Endothelial cell (in vitro differentiated cells): ENCODE measurements at regions not wholly inside any gene's neighbourhood (a gene's known extent, or its start where the extent isn't known, plus 50 kb on each side); places are given as distances from the start of the nearest gene placed in this dataset.

Experiments used
- DNase-seq: peaks from one replicate; pipeline ENCODE4 v3.0.0; 2021; ENCODE audit warnings: low spot score
- H3K27ac Mint-ChIP-seq: one replicate; pipeline ENCODE4 v1.8.0; 2021; ENCODE audit warnings: mixed read lengths, inconsistent platforms; ENCODE audit not compliant: unreplicated experiment
- H3K27me3 Mint-ChIP-seq: one replicate; pipeline ENCODE4 v1.8.0; 2021; ENCODE audit warnings: mild to moderate bottlenecking, moderate library complexity, mixed read lengths, inconsistent platforms; ENCODE audit not compliant: unreplicated experiment
- H3K36me3 Mint-ChIP-seq: one replicate; pipeline ENCODE4 v1.8.0; 2021; ENCODE audit warnings: mild to moderate bottlenecking, low read depth, mixed read lengths, inconsistent platforms; ENCODE audit not compliant: unreplicated experiment
- H3K4me1 Mint-ChIP-seq: one replicate; pipeline ENCODE4 v1.8.0; 2021; ENCODE audit warnings: mild to moderate bottlenecking, mixed read lengths, inconsistent platforms; ENCODE audit not compliant: unreplicated experiment
- H3K4me3 Mint-ChIP-seq: one replicate; pipeline ENCODE4 v1.8.0; 2021; ENCODE audit warnings: mild to moderate bottlenecking, mixed read lengths, inconsistent platforms; ENCODE audit not compliant: unreplicated experiment
- H3K9me3 Mint-ChIP-seq: one replicate; pipeline ENCODE4 v1.8.0; 2021; ENCODE audit warnings: mixed read lengths, inconsistent platforms; ENCODE audit not compliant: unreplicated experiment
- TF ChIP-seq, protein P1 (sequence below): fragments of 200-600 bp; sonication (generic); IDR thresholded peaks from one replicate; pipeline ENCODE4 v1.5.0; 2021; ENCODE audit warnings: antibody characterized with exemption; ENCODE audit not compliant: unreplicated experiment

DNA sequence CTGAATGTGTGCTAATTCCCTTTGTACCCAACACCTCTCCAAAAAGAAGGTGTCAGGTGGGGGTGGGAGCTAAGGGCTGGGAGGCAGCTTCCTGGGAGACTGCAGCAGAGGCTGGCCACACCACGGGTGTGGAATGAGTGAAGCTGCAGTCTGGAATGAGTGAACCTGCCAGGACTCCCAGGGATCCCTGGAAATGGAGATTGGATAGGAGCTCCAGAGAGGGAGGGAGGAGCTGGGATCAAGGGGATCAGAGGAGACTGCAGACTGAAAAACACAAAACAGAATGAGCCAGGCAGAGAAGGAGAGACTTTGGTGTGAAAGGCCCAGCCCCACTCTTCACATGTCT, 387.0 kb upstream of the SULF2 start:
- Mint-ChIP-seq H3K27me3 (peaks cover 4% of the 10 kb centered on the region), H3K9me3 (no peaks in the 10 kb centered on the region), H3K27ac (no peak overlapping the region), H3K36me3 (no peaks in the 10 kb centered on the region), H3K4me3 (no peak overlapping the region), H3K4me1 (peaks cover 10% of the 10 kb centered on the region)
- DNase-seq: no peak
- TF ChIP-seq, protein P1, sequence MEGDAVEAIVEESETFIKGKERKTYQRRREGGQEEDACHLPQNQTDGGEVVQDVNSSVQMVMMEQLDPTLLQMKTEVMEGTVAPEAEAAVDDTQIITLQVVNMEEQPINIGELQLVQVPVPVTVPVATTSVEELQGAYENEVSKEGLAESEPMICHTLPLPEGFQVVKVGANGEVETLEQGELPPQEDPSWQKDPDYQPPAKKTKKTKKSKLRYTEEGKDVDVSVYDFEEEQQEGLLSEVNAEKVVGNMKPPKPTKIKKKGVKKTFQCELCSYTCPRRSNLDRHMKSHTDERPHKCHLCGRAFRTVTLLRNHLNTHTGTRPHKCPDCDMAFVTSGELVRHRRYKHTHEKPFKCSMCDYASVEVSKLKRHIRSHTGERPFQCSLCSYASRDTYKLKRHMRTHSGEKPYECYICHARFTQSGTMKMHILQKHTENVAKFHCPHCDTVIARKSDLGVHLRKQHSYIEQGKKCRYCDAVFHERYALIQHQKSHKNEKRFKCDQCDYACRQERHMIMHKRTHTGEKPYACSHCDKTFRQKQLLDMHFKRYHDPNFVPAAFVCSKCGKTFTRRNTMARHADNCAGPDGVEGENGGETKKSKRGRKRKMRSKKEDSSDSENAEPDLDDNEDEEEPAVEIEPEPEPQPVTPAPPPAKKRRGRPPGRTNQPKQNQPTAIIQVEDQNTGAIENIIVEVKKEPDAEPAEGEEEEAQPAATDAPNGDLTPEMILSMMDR: no peak

DNA sequence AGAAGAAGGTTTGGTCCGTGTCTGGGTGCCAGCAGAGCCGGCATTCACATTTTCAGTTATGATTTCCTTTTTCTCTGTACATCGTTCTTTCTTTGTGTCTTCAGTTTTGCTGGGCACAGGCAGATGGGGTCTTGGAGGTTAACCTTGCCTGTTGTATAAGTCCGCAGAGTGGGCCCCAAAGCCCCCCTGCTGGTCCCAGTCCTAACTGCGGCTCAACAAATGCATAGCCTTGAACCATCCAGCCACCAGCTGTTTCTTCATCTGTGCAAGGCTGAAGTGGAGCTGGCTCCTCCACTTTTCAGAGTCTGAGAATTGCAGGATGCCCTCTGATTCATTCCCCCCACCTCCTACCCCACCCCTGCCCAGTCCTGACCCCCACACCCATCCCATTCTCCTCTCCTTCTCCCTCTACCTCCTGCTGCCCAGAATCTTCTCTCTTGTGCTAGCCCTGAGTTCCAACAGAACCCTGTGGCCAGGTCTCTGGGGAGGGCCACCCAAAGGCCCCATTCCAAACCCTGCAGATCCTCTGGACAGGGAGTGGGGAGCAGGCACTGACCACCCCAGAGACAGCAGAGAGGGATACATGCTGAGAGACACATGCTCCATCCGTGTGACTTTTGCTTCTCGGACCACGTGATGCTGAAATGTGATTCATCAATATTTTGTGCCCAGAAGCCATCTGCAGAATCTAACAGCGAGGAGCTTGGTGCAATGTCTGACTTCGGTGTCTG, 386.5 kb upstream of the SULF2 start:
- H3K4me1 Mint-ChIP-seq: peaks cover 10% of the 10 kb centered on the region
- peaks cover 4% of the 10 kb centered on the region for H3K27me3 Mint-ChIP-seq

GRCh38 chr20:48171071-48171470, 385.8 kb upstream of the SULF2 start:
- TF ChIP-seq, protein P1: no peak
- Mint-ChIP-seq H3K36me3 (no peaks in the 10 kb centered on the region), H3K27me3 (peaks cover 4% of the 10 kb centered on the region), H3K4me1 (peaks cover 10% of the 10 kb centered on the region), H3K9me3 (no peaks in the 10 kb centered on the region), H3K4me3 (no peak overlapping the region), H3K27ac (no peak overlapping the region)
- DNase-seq: no peak

More for the DNA sequence above, 386.5 kb upstream of the SULF2 start:
- Mint-ChIP-seq H3K9me3 (no peaks in the 10 kb centered on the region), H3K27ac (no peak overlapping the region), H3K4me3 (no peak overlapping the region), H3K36me3 (no peaks in the 10 kb centered on the region)
- no peak for DNase-seq
- TF ChIP-seq, protein P1: no peak

DNA sequence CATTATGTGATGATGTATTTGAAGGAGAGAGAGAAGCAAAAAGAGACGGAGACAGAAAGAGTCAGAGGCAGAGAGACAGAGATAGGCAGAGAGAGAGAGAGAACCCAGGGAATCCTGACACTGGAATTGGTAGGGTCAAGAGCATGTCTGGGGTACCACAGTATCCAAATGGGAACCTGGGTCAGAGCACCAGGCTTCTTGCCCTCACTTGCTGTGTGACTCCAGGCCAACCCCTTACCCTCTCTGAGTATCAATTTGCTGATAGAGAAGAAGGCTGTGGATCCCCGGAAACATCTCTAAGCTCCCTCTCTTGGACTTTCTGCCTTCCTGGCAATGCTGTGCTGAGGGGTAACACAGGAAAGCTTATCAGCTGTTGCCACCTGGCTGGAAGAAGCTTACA, 385.3 kb upstream of the SULF2 start:
- peaks cover 10% of the 10 kb centered on the region for H3K4me1 Mint-ChIP-seq
- H3K4me3 Mint-ChIP-seq: no peak overlapping the region
- peaks cover 4% of the 10 kb centered on the region for H3K27me3 Mint-ChIP-seq
- H3K9me3 Mint-ChIP-seq: no peaks in the 10 kb centered on the region
- no peaks in the 10 kb centered on the region for H3K36me3 Mint-ChIP-seq
- TF ChIP-seq, protein P1: no peak
- no peak overlapping the region for H3K27ac Mint-ChIP-seq
- DNase-seq: no peak

DNA sequence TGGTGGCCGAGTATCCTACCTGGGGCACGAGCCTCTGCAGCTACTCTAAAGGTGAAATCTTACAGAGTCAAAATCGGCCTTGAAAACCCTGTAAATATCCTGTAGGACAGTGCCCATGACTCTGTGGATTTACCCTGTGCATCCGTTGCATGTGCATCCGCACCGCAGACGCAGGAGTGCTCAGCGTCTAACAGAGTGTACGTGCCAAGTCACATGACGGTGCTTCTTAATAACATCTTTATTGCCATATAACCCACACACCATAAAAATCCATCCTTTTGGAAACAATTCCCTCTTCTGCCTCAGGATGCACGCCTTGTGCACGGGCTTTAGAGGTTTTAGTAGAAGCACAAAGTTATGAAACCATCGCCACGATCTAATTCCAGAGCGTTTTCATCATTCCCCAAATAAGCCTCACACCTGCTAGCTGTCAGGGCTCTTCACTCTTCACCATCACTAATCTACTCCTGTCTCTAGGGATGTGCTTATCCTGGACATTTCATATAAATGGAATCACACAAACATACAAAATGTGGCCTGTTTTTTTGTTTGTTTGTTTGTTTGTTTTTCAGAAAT, 384.5 kb upstream of the SULF2 start:
- TF ChIP-seq, protein P1: no peak
- H3K27ac Mint-ChIP-seq: no peak overlapping the region
- DNase-seq: no peak
- no peaks in the 10 kb centered on the region for H3K36me3 Mint-ChIP-seq
- H3K4me1 Mint-ChIP-seq: peaks cover 10% of the 10 kb centered on the region
- no peaks in the 10 kb centered on the region for H3K9me3 Mint-ChIP-seq
- H3K4me3 Mint-ChIP-seq: no peak overlapping the region
- H3K27me3 Mint-ChIP-seq: peaks cover 4% of the 10 kb centered on the region
